OCI-LY1 (cell line): ENCODE measurements at regions not wholly inside any gene's neighbourhood (a gene's known extent, or its start where the extent isn't known, plus 50 kb on each side); places are given as distances from the start of the nearest gene placed in this dataset.

Experiments used
- H2AFZ ChIP-seq: fragments of 200-600 bp; sonication (generic), shearing (Covaris generic); 2 replicates; pipeline ENCODE4 v1.6.0; 2014; ENCODE audit warnings: antibody characterized with exemption, mild to moderate bottlenecking, low read length
- H3F3A ChIP-seq: fragments of 200-600 bp; sonication (generic), shearing (Covaris generic); 2 replicates; pipeline ENCODE4 v1.6.0; 2014; ENCODE audit warnings: mild to moderate bottlenecking, antibody characterized with exemption, low read length, moderate library complexity; ENCODE audit not compliant: insufficient read depth
- H3K27ac ChIP-seq: fragments of 200-600 bp; sonication (generic); 2 replicates; pipeline ENCODE4 v1.5.1; 2014; ENCODE audit warnings: low read length, mixed run types, mild to moderate bottlenecking, low read depth; ENCODE audit not compliant: poor library complexity, severe bottlenecking
- H3K27me3 ChIP-seq: fragments of 200-600 bp; sonication (generic); 2 replicates; pipeline ENCODE4 v1.6.0; 2014; ENCODE audit warnings: antibody characterized with exemption, mild to moderate bottlenecking, low read length, moderate library complexity; ENCODE audit not compliant: insufficient read depth
- H3K36me3 ChIP-seq: fragments of 200-600 bp; sonication (generic); 2 replicates; pipeline ENCODE4 v1.6.1; 2014; ENCODE audit warnings: mild to moderate bottlenecking, antibody characterized with exemption, low read length, moderate library complexity, mixed read lengths; ENCODE audit not compliant: insufficient read depth
- H3K4me1 ChIP-seq: fragments of 200-600 bp; sonication (generic); 2 replicates; pipeline ENCODE4 v1.5.1; 2014; ENCODE audit warnings: mild to moderate bottlenecking, low read length, moderate library complexity; ENCODE audit not compliant: insufficient read depth, severe bottlenecking
- H3K4me2 ChIP-seq: fragments of 200-600 bp; sonication (generic), shearing (Covaris generic); 2 replicates; pipeline ENCODE4 v1.6.1; 2014; ENCODE audit warnings: low read length
- H3K4me3 ChIP-seq: fragments of 200-600 bp; sonication (generic); 2 replicates; pipeline ENCODE4 v1.5.1; 2014; ENCODE audit warnings: low read length, low read depth, mild to moderate bottlenecking, mixed read lengths; ENCODE audit not compliant: poor library complexity, severe bottlenecking
- H3K79me2 ChIP-seq: fragments of 200-600 bp; shearing (Covaris generic); 2 replicates; pipeline ENCODE4 v1.6.1; 2016; ENCODE audit warnings: mixed run types, low read length, mixed read lengths; ENCODE audit not compliant: insufficient read depth
- H3K9ac ChIP-seq: fragments of 200-600 bp; sonication (generic), shearing (Covaris generic); 2 replicates; pipeline ENCODE4 v1.6.1; 2014; ENCODE audit warnings: mild to moderate bottlenecking, low read length, mixed read lengths
- H3K9me2 ChIP-seq: fragments of 200-600 bp; sonication (generic), shearing (Covaris generic); 2 replicates; pipeline ENCODE4 v1.6.1; 2014; ENCODE audit warnings: low read depth, mild to moderate bottlenecking, low read length, mixed read lengths
- H3K9me3 ChIP-seq: fragments of 200-600 bp; shearing (Covaris generic); 2 replicates; pipeline ENCODE4 v1.6.1; 2014; ENCODE audit warnings: low read length, mixed read lengths
- H4K20me1 ChIP-seq: fragments of 200-600 bp; sonication (generic), shearing (Covaris generic); 2 replicates; pipeline ENCODE4 v1.6.0; 2016; ENCODE audit warnings: mild to moderate bottlenecking, low read length; ENCODE audit not compliant: insufficient read depth
- CTCF ChIP-seq: fragments of 200-600 bp; sonication (generic), shearing (Covaris generic); IDR thresholded peaks from 2 replicates; pipeline ENCODE4 v1.5.1; 2017; ENCODE audit warnings: mild to moderate bottlenecking, antibody characterized with exemption, low read length, moderate library complexity, mixed read lengths
- EZH2 ChIP-seq: fragments of 200-600 bp; sonication (generic), shearing (Covaris generic); IDR thresholded peaks from 2 replicates; pipeline ENCODE4 v1.8.0; 2017; ENCODE audit warnings: borderline replicate concordance, mixed run types, mild to moderate bottlenecking, antibody characterized with exemption, low read length, moderate library complexity, mixed read lengths

DNA sequence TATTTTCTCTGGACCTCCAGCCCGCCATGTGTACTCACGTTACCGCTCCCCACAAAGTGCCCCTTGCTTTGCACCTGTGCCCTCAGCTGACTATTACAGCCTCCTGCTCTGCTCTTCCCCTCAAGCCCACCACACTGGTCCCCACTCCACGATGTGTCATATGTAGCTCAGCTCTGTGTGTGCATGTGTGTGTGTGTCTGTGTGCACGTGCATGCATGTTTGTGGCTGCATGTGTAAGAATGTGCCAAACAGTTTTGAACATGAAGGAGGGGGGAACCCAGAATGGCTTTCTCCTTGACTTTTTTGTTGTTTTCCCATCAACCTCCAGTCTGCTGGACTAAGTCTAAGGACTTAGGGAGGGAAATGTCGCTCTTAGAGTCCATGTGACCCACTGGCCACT lies 54.8 kb upstream of the BTRC start:
- H3K27ac ChIP-seq: no peak overlapping the region
- no peaks in the 10 kb centered on the region for H4K20me1 ChIP-seq
- no peaks in the 10 kb centered on the region for H3F3A ChIP-seq
- TF ChIP-seq CTCF: no peak
- no peak for TF ChIP-seq EZH2
- H3K9me3 ChIP-seq: no peaks in the 10 kb centered on the region
- no peaks in the 10 kb centered on the region for H3K36me3 ChIP-seq
- H3K79me2 ChIP-seq: no peaks in the 10 kb centered on the region
- no peak overlapping the region for H3K9ac ChIP-seq
- H3K4me1 ChIP-seq: no peaks in the 10 kb centered on the region
- H3K4me3 ChIP-seq: no peak overlapping the region
- no peak overlapping the region for H2AFZ ChIP-seq
- H3K9me2 ChIP-seq: no peaks in the 10 kb centered on the region
- no peak overlapping the region for H3K4me2 ChIP-seq
- no peaks in the 10 kb centered on the region for H3K27me3 ChIP-seq

GRCh38 chr10:101301111-101301731 lies 52.7 kb upstream of the BTRC start:
- TF ChIP-seq CTCF: peak; percentile 31; the same call in 1 of the 2 replicates
- no peak for TF ChIP-seq EZH2
- Histone ChIP-seq H3F3A (no peaks in the 10 kb centered on the region), H3K79me2 (no peaks in the 10 kb centered on the region), H3K9ac (no peak overlapping the region), H3K27me3 (no peaks in the 10 kb centered on the region), H3K27ac (no peak overlapping the region), H3K4me3 (no peak overlapping the region), H3K9me2 (no peaks in the 10 kb centered on the region), H3K4me2 (no peak overlapping the region), H3K4me1 (no peaks in the 10 kb centered on the region), H3K9me3 (no peaks in the 10 kb centered on the region), H4K20me1 (no peaks in the 10 kb centered on the region), H2AFZ (no peak overlapping the region), H3K36me3 (no peaks in the 10 kb centered on the region)

GRCh38 chr10:101303087-101303703 lies 50.8 kb upstream of the BTRC start:
- Histone ChIP-seq H2AFZ (no peak overlapping the region), H4K20me1 (no peaks in the 10 kb centered on the region), H3F3A (no peaks in the 10 kb centered on the region), H3K9me3 (no peaks in the 10 kb centered on the region), H3K36me3 (no peaks in the 10 kb centered on the region), H3K4me3 (no peak overlapping the region), H3K27me3 (no peaks in the 10 kb centered on the region), H3K9me2 (no peaks in the 10 kb centered on the region), H3K4me2 (no peak overlapping the region), H3K4me1 (no peaks in the 10 kb centered on the region), H3K27ac (no peak overlapping the region), H3K79me2 (no peaks in the 10 kb centered on the region), H3K9ac (no peak overlapping the region)
- TF ChIP-seq EZH2: no peak
- no peak for TF ChIP-seq CTCF
